A549 (cell line): ENCODE measurements at regions not wholly inside any gene's neighbourhood (a gene's known extent, or its start where the extent isn't known, plus 50 kb on each side); places are given as distances from the start of the nearest gene placed in this dataset.

Source experiments
- ATAC-seq, 2 experiments: fragments of 200-7000 bp in 1 of 2; fragments of >200 bp in 1 of 2; cut with Nextera tagmentation in 1 of 2; cut with Tn5 transposase in 1 of 2; 3 replicates each; pipeline versions ENCODE4 v1.8.0 to v1.9.1; 2018 to 2020; ENCODE audit warnings: mild to moderate bottlenecking in 1 of 2, moderate library complexity in 1 of 2
- CTCF ChIA-PET: fragments of 300-600 bp; sonication (Branson Sonifier 250); formaldehyde crosslinking; extraction: SDS; loops from one replicate; lab custom pipeline; 2021; ENCODE audit warnings: antibody characterized with exemption, inconsistent platforms; lab: Yijun Ruan, JAX
- POLR2A ChIA-PET: fragments of 350-600 bp; formaldehyde crosslinking; extraction: SDS; loops from one replicate; lab custom pipeline; 2021; ENCODE audit warnings: antibody characterized with exemption, inconsistent platforms; lab: Yijun Ruan, JAX
- DNase-seq, 2 experiments: peaks; one replicate each; pipeline versions ENCODE4 v3.0.0 to v3.0.0-alpha.2; 2011 to 2016; ENCODE audit warnings: low read depth in 1 of 2, low spot score in 1 of 2
- FAIRE-seq: peaks from 2 replicates; lab custom pipeline; 2011; peaks lifted over from hg19 to GRCh38; lab: Jason Lieb, UNC
- H3K27ac ChIP-seq, 2 experiments: fragments of >200 bp; sonication (Bioruptor Twin); formaldehyde crosslinking; 3 replicates each; pipeline ENCODE4 v1.5.1; 2016 to 2017
- H3K4me1 ChIP-seq: fragments of >200 bp; sonication (Bioruptor Twin); formaldehyde crosslinking; 3 replicates; pipeline ENCODE4 v1.6.1; 2016
- H3K4me2 ChIP-seq: fragments of >200 bp; sonication (Bioruptor Twin); formaldehyde crosslinking; 3 replicates; pipeline ENCODE4 v1.6.1; 2016
- H3K4me3 ChIP-seq: fragments of >200 bp; sonication (Bioruptor Twin); formaldehyde crosslinking; 3 replicates; pipeline ENCODE4 v1.5.1; 2016
- H3K9me3 ChIP-seq: fragments of >200 bp; sonication (Bioruptor Twin); formaldehyde crosslinking; 3 replicates; pipeline ENCODE4 v1.6.1; 2016
- BCL3 ChIP-seq: fragments of >200 bp; sonication (Bioruptor Twin); formaldehyde crosslinking; IDR thresholded peaks from 3 replicates; pipeline ENCODE4 v1.6.1; 2016
- CBX2 ChIP-seq: fragments of 200-600 bp; sonication (generic); IDR thresholded peaks from 2 replicates; pipeline ENCODE4 v1.6.1; 2016; ENCODE audit warnings: low read depth, mild to moderate bottlenecking, borderline replicate concordance
- CEBPB ChIP-seq, 2 experiments: fragments of >200 bp in 1 of 2; sonication (Bioruptor Twin) in 1 of 2; formaldehyde crosslinking in 1 of 2; IDR thresholded peaks; 2 replicates each; pipeline ENCODE4 v1.6.1; 2012 to 2016
- CTCF ChIP-seq: fragments of >200 bp; sonication (Bioruptor Twin); formaldehyde crosslinking; IDR thresholded peaks from 3 replicates; pipeline ENCODE4 v1.5.1; 2016
- E2F6 ChIP-seq: IDR thresholded peaks from 2 replicates; pipeline ENCODE4 v1.6.1; 2012; ENCODE audit warnings: low read depth, borderline replicate concordance
- ESRRA ChIP-seq: fragments of 150-350 bp; IDR thresholded peaks from 2 replicates; pipeline ENCODE4 v1.6.1; 2014; ENCODE audit warnings: mild to moderate bottlenecking, low read length, borderline replicate concordance
- FOSB ChIP-seq: fragments of 250-450 bp; sonication (Bioruptor Pico); IDR thresholded peaks from 2 replicates; pipeline ENCODE4 v1.5.0; 2020; ENCODE audit warnings: mild to moderate bottlenecking, moderate library complexity
- FOSL2 ChIP-seq, 2 experiments: fragments of 450-650 bp in 1 of 2; fragments of >200 bp in 1 of 2; sonication (Bioruptor Twin) in 1 of 2; formaldehyde crosslinking; IDR thresholded peaks; 2 replicates each; pipeline versions ENCODE4 v1.5.0 to v1.6.1; 2016 to 2020; ENCODE audit warnings: mild to moderate bottlenecking in 1 of 2, moderate library complexity in 1 of 2
- GATA3 ChIP-seq: IDR thresholded peaks from 2 replicates; pipeline ENCODE4 v1.6.1; 2012; ENCODE audit warnings: borderline replicate concordance
- HES2 ChIP-seq: fragments of >200 bp; sonication (Bioruptor Twin); formaldehyde crosslinking; IDR thresholded peaks from 2 replicates; pipeline ENCODE4 v1.6.1; 2016
- HOXB13 ChIP-seq: fragments of 250-450 bp; sonication (Bioruptor Pico); IDR thresholded peaks from 2 replicates; pipeline ENCODE4 v1.5.0; 2020; ENCODE audit warnings: low read depth, mild to moderate bottlenecking, moderate library complexity
- JUNB ChIP-seq: fragments of >200 bp; sonication (Bioruptor Twin); formaldehyde crosslinking; IDR thresholded peaks from 2 replicates; pipeline ENCODE4 v1.6.1; 2016
- KDM5A ChIP-seq: fragments of 200-600 bp; sonication (generic); IDR thresholded peaks from 2 replicates; pipeline ENCODE4 v1.6.1; 2016; ENCODE audit warnings: antibody characterized with exemption, mild to moderate bottlenecking
- MAFK ChIP-seq: fragments of 450-650 bp; IDR thresholded peaks from 2 replicates; pipeline ENCODE4 v1.6.1; 2014; ENCODE audit not compliant: partially characterized antibody
- MAZ ChIP-seq: fragments of 150-350 bp; IDR thresholded peaks from 2 replicates; pipeline ENCODE4 v1.6.1; 2014; ENCODE audit warnings: antibody characterized with exemption, low read depth, low read length, borderline replicate concordance
- NPAS2 ChIP-seq: fragments of 250-450 bp; sonication (Bioruptor Pico); IDR thresholded peaks from 2 replicates; pipeline ENCODE4 v1.8.0; 2022; ENCODE audit warnings: mild to moderate bottlenecking, moderate library complexity, borderline replicate concordance
- PHF8 ChIP-seq: fragments of 200-600 bp; sonication (generic); IDR thresholded peaks from 2 replicates; pipeline ENCODE4 v1.6.1; 2016; ENCODE audit warnings: low read depth, mild to moderate bottlenecking, antibody characterized with exemption, moderate library complexity, borderline replicate concordance
- RAD21 ChIP-seq, 2 experiments: fragments of >200 bp in 1 of 2; sonication (Bioruptor Twin) in 1 of 2; formaldehyde crosslinking in 1 of 2; IDR thresholded peaks in 1 of 2; conservative IDR thresholded peaks in 1 of 2; 2 replicates in 1 of 2; 3 replicates in 1 of 2; pipeline ENCODE4 v1.6.1; 2012 to 2018; ENCODE audit warnings: inconsistent platforms in 1 of 2
- RARB ChIP-seq: fragments of 250-450 bp; sonication (Bioruptor Pico); IDR thresholded peaks from 2 replicates; pipeline ENCODE4 v1.8.0; 2021; ENCODE audit warnings: mild to moderate bottlenecking, moderate library complexity
- REST ChIP-seq: fragments of 200-600 bp; sonication (generic); IDR thresholded peaks from 2 replicates; pipeline ENCODE4 v1.6.1; 2016; ENCODE audit warnings: antibody characterized with exemption, mild to moderate bottlenecking, moderate library complexity
- SREBF2 ChIP-seq: fragments of 450-650 bp; IDR thresholded peaks from 2 replicates; pipeline ENCODE4 v1.6.1; 2014; ENCODE audit warnings: mild to moderate bottlenecking, moderate library complexity
- TFCP2L1 ChIP-seq: fragments of 250-450 bp; sonication (Bioruptor Pico); IDR thresholded peaks from 2 replicates; pipeline ENCODE4 v1.5.0; 2021; ENCODE audit warnings: mild to moderate bottlenecking
- USF2 ChIP-seq: fragments of 450-650 bp; IDR thresholded peaks from 2 replicates; pipeline ENCODE4 v1.6.1; 2014; ENCODE audit warnings: antibody characterized with exemption
- ZC3H11A ChIP-seq: fragments of 450-650 bp; IDR thresholded peaks from 2 replicates; pipeline ENCODE4 v1.6.1; 2014; ENCODE audit warnings: antibody characterized with exemption, mild to moderate bottlenecking
- ZSCAN20 ChIP-seq: fragments of 250-450 bp; sonication (Bioruptor Pico); IDR thresholded peaks from 2 replicates; pipeline ENCODE4 v1.8.0; 2022; ENCODE audit warnings: mild to moderate bottlenecking, moderate library complexity
- WGBS: methylation state at CpG from one replicate; pipeline ENCODE4 v1.1.6; 2017; ENCODE audit errors: missing lambda C conversion rate; 5-methylcytosine and 5-hydroxymethylcytosine counted together

GRCh38 chr2:236998236-236998635, 87.5 kb upstream of the COPS8 start:
- Histone ChIP-seq H3K9me3 (no peaks in the 10 kb centered on the region), H3K27ac (peak overlapping the region; percentile 57; a peak in 5 of 6 replicates), H3K4me3 (no peak overlapping the region), H3K4me2 (peak overlapping the region; percentile 67), H3K4me1 (peaks cover 24% of the 10 kb centered on the region)
- FAIRE-seq: no peak
- ATAC-seq: peak in 1 of 2 experiments; percentile 67; a peak in 3 of 6 replicates
- 0% methylated on average over 1 of the region's 1 CpG for WGBS
- ChIA-PET CTCF (interaction anchor here (0.9 to 1.5 kb wide), 4 partner anchors 21 to 75 kb away, joined by 3 to 5 read pairs (median 3); no protein-coding TSS in a partner anchor), POLR2A (no interaction called here)
- TF ChIP-seq PHF8 (no peak), FOSB (CRISPR knock-in tag) (no peak), FOSL2 (IDR thresholded peaks at IDR 0.05) (no peak), FOSL2 (CRISPR knock-in tag; IDR thresholded peaks at IDR 0.05) (peak; percentile 47; the same call in 1 of the 2 replicates), JUNB (peak; percentile 21; the same call in 1 of the 2 replicates)
- DNase-seq: peak in 1 of 2 experiments; percentile 38

- POLR2A ChIA-PET: no interaction called here
- Histone ChIP-seq H3K9me3 (no peaks in the 10 kb centered on the region), H3K27ac (peak overlapping the region; percentile 57), H3K4me3 (no peak overlapping the region), H3K4me1 (peaks cover 24% of the 10 kb centered on the region), H3K4me2 (peak overlapping the region; percentile 67)
- ATAC-seq (peak; percentile 65 to 75; a peak in 5 of 6 replicates), FAIRE-seq (no peak), DNase-seq (peak; percentile 13 to 31)
- 58% methylated on average over 5 of the region's 5 CpGs for WGBS
- CTCF ChIA-PET: interaction anchor here (0.9 to 1.5 kb wide), 3 partner anchors 21 to 74 kb away, joined by 3 to 5 read pairs (median 3); no protein-coding TSS in a partner anchor
- no peak for TF ChIP-seq RAD21 (conservative IDR thresholded peaks at IDR 0.05 in 1 of 2, IDR thresholded peaks at IDR 0.05 in 1 of 2)
- TF ChIP-seq REST: no peak
- no peak for TF ChIP-seq USF2
- TF ChIP-seq ZC3H11A: no peak
- peak; percentile 60 for TF ChIP-seq MAFK
Measured at GRCh38 chr2:236998758-236999157, 86.9 kb upstream of the COPS8 start.

GRCh38 chr2:237000481-237000880, 85.2 kb upstream of the COPS8 start:
- DNase-seq: no peak
- Histone ChIP-seq H3K4me2 (no peak overlapping the region), H3K4me3 (no peak overlapping the region), H3K9me3 (no peaks in the 10 kb centered on the region), H3K4me1 (peaks cover 24% of the 10 kb centered on the region), H3K27ac (no peak overlapping the region)
- 83% methylated on average over 3 of the region's 3 CpGs for WGBS
- no peak for ATAC-seq
- POLR2A ChIA-PET: no interaction called here
- TF ChIP-seq BCL3 (no peak), MAFK (no peak), NPAS2 (CRISPR knock-in tag) (no peak), PHF8 (no peak), KDM5A (no peak), CEBPB (IDR thresholded peaks at IDR 0.05) (no peak), MAZ (no peak), GATA3 (no peak), ESRRA (no peak), TFCP2L1 (CRISPR knock-in tag) (no peak), HES2 (no peak), CBX2 (no peak), E2F6 (no peak), RARB (CRISPR knock-in tag) (no peak), FOSB (CRISPR knock-in tag) (no peak), HOXB13 (CRISPR knock-in tag) (no peak), CTCF (no peak), ZSCAN20 (CRISPR knock-in tag) (no peak), SREBF2 (no peak)
- no peak for FAIRE-seq
- CTCF ChIA-PET: no interaction called here
